Neural progenitor cell (in vitro differentiated cells): ENCODE measurements at regions not wholly inside any gene's neighbourhood (a gene's known extent, or its start where the extent isn't known, plus 50 kb on each side); places are given as distances from the start of the nearest gene placed in this dataset.

Experiments
- DNase-seq: peaks from one replicate; pipeline ENCODE4 v3.0.0-alpha.2; 2016; ENCODE audit warnings: low spot score
- H2AFZ ChIP-seq: fragments of 200-600 bp; sonication (generic); replicated peaks from 2 replicates; pipeline ENCODE4 v1.6.1; 2016; ENCODE audit warnings: antibody characterized with exemption
- H3F3A ChIP-seq: fragments of 200-600 bp; sonication (generic); 2 replicates; pipeline ENCODE4 v1.6.1; 2016; ENCODE audit warnings: antibody characterized with exemption, low read depth
- H3K27ac ChIP-seq: fragments of 200-600 bp; sonication (generic); 2 replicates; pipeline ENCODE4 v1.5.1; 2016; ENCODE audit warnings: mild to moderate bottlenecking
- H3K27me3 ChIP-seq: fragments of 200-600 bp; sonication (generic); 2 replicates; pipeline ENCODE4 v1.6.1; 2016; ENCODE audit warnings: mild to moderate bottlenecking, moderate library complexity
- H3K36me3 ChIP-seq: fragments of 200-600 bp; sonication (generic); 2 replicates; pipeline ENCODE4 v1.5.1; 2016
- H3K4me1 ChIP-seq: fragments of 200-600 bp; sonication (generic); 2 replicates; pipeline ENCODE4 v1.6.1; 2016; ENCODE audit warnings: mixed run types
- H3K4me2 ChIP-seq: fragments of 200-600 bp; sonication (generic); 2 replicates; pipeline ENCODE4 v1.6.1; 2016
- H3K4me3 ChIP-seq: fragments of 200-600 bp; sonication (generic); 2 replicates; pipeline ENCODE4 v1.5.1; 2016
- H3K79me2 ChIP-seq: fragments of 200-600 bp; sonication (generic); 2 replicates; pipeline ENCODE4 v1.6.1; 2016; ENCODE audit warnings: low read depth
- H3K9ac ChIP-seq: fragments of 200-600 bp; sonication (generic); 2 replicates; pipeline ENCODE4 v1.6.1; 2016
- H3K9me3 ChIP-seq: fragments of 200-600 bp; sonication (generic); 2 replicates; pipeline ENCODE4 v1.5.1; 2016; ENCODE audit warnings: low read depth
- H4K20me1 ChIP-seq: fragments of 200-600 bp; sonication (generic); 2 replicates; pipeline ENCODE4 v1.6.1; 2016; ENCODE audit warnings: low read depth
- H3K27ac Mint-ChIP-seq: 3 replicates; pipeline ENCODE4 v1.8.0; 2021; ENCODE audit warnings: mixed read lengths
- H3K27me3 Mint-ChIP-seq: 2 replicates; pipeline ENCODE4 v1.8.0; 2022; ENCODE audit warnings: low read depth, mild to moderate bottlenecking, inconsistent platforms, moderate library complexity, mixed read lengths; ENCODE audit not compliant: insufficient read depth
- H3K36me3 Mint-ChIP-seq: 3 replicates; pipeline ENCODE4 v1.8.0; 2021; ENCODE audit warnings: mixed read lengths
- H3K4me1 Mint-ChIP-seq: 3 replicates; pipeline ENCODE4 v1.8.0; 2021; ENCODE audit warnings: mixed read lengths
- H3K4me3 Mint-ChIP-seq: 3 replicates; pipeline ENCODE4 v1.8.0; 2021; ENCODE audit warnings: mild to moderate bottlenecking, moderate library complexity, mixed read lengths
- H3K9me3 Mint-ChIP-seq: 3 replicates; pipeline ENCODE4 v1.8.0; 2020; ENCODE audit warnings: mixed read lengths
- CTCF ChIP-seq: fragments of 200-600 bp; sonication (generic); IDR thresholded peaks from 2 replicates; pipeline ENCODE4 v1.5.1; 2017; ENCODE audit warnings: antibody characterized with exemption, mild to moderate bottlenecking
- EZH2 ChIP-seq: fragments of 200-600 bp; sonication (generic); IDR thresholded peaks from 2 replicates; pipeline ENCODE4 v1.6.1; 2017; ENCODE audit warnings: antibody characterized with exemption, mild to moderate bottlenecking, moderate library complexity
- EZH2phosphoT487 ChIP-seq: fragments of 200-600 bp; sonication (generic); IDR thresholded peaks from 2 replicates; pipeline ENCODE4 v1.6.1; 2017; ENCODE audit warnings: antibody characterized with exemption

GRCh38 chr3:124306665-124307064, 314.7 kb upstream of the ROPN1 start:
- Histone ChIP-seq H4K20me1 (no peaks in the 10 kb centered on the region), H3K9ac (no peak overlapping the region), H3K9me3 (peaks cover 4% of the 10 kb centered on the region), H3K4me1 (no peaks in the 10 kb centered on the region), H3K27ac (no peak overlapping the region), H3K36me3 (peaks cover 8% of the 10 kb centered on the region), H3K27me3 (no peaks in the 10 kb centered on the region), H2AFZ (no peak overlapping the region), H3K4me2 (no peak overlapping the region), H3K4me3 (no peak overlapping the region), H3F3A (no peaks in the 10 kb centered on the region), H3K79me2 (no peaks in the 10 kb centered on the region)
- H3K4me3 Mint-ChIP-seq, result no peak overlapping the region
- peaks cover 7% of the 10 kb centered on the region for H3K36me3 Mint-ChIP-seq
- TF ChIP-seq EZH2phosphoT487, result no peak
- no peak for TF ChIP-seq EZH2
- TF ChIP-seq CTCF, result no peak
- peaks cover 13% of the 10 kb centered on the region for H3K9me3 Mint-ChIP-seq
- H3K27ac Mint-ChIP-seq, result no peak overlapping the region
- H3K4me1 Mint-ChIP-seq, result no peaks in the 10 kb centered on the region
- no peaks in the 10 kb centered on the region for H3K27me3 Mint-ChIP-seq
- DNase-seq, result no peak

- no peak for DNase-seq
- Histone ChIP-seq H3F3A (no peaks in the 10 kb centered on the region), H3K4me3 (no peak overlapping the region), H3K27ac (no peak overlapping the region), H3K9ac (no peak overlapping the region), H3K36me3 (no peaks in the 10 kb centered on the region), H2AFZ (no peak overlapping the region), H3K79me2 (no peaks in the 10 kb centered on the region), H3K9me3 (no peaks in the 10 kb centered on the region), H3K4me1 (no peaks in the 10 kb centered on the region), H4K20me1 (no peaks in the 10 kb centered on the region), H3K4me2 (no peak overlapping the region), H3K27me3 (no peaks in the 10 kb centered on the region)
- peaks cover 3% of the 10 kb centered on the region for H3K27me3 Mint-ChIP-seq
- H3K9me3 Mint-ChIP-seq, result no peaks in the 10 kb centered on the region
- no peaks in the 10 kb centered on the region for H3K4me1 Mint-ChIP-seq
- H3K27ac Mint-ChIP-seq, result no peak overlapping the region
- H3K4me3 Mint-ChIP-seq, result no peak overlapping the region
- no peaks in the 10 kb centered on the region for H3K36me3 Mint-ChIP-seq
- no peak for TF ChIP-seq EZH2phosphoT487
- TF ChIP-seq CTCF, result no peak
- no peak for TF ChIP-seq EZH2
Observed at GRCh38 chr3:124313621-124314020, 321.7 kb upstream of the ROPN1 start.

GRCh38 chr3:124315215-124316033, 323.5 kb upstream of the ROPN1 start:
- H3K36me3 Mint-ChIP-seq, result no peaks in the 10 kb centered on the region
- DNase-seq, result no peak
- no peak overlapping the region for H2AFZ ChIP-seq

More at GRCh38 chr3:124315215-124316033, 323.5 kb upstream of the ROPN1 start:
- no peaks in the 10 kb centered on the region for H3K4me1 Mint-ChIP-seq
- H3K27me3 Mint-ChIP-seq, result peaks cover 3% of the 10 kb centered on the region
- no peaks in the 10 kb centered on the region for H3K36me3 ChIP-seq
- no peaks in the 10 kb centered on the region for H3K4me1 ChIP-seq
- H4K20me1 ChIP-seq, result no peaks in the 10 kb centered on the region
- TF ChIP-seq EZH2 (no peak), CTCF (no peak), EZH2phosphoT487 (no peak)
- H3K9me3 ChIP-seq, result no peaks in the 10 kb centered on the region
- no peaks in the 10 kb centered on the region for H3K79me2 ChIP-seq
- no peak overlapping the region for H3K4me2 ChIP-seq
- H3K27ac ChIP-seq, result no peak overlapping the region
- H3F3A ChIP-seq, result no peaks in the 10 kb centered on the region
- H3K27ac Mint-ChIP-seq, result no peak overlapping the region
- no peaks in the 10 kb centered on the region for H3K27me3 ChIP-seq
- H3K4me3 Mint-ChIP-seq, result no peak overlapping the region
- H3K4me3 ChIP-seq, result no peak overlapping the region
- H3K9ac ChIP-seq, result no peak overlapping the region
- H3K9me3 Mint-ChIP-seq, result no peaks in the 10 kb centered on the region
